ENCODE measurements at regions not wholly inside any gene's neighbourhood (a gene's known extent, or its start where the extent isn't known, plus 50 kb on each side); places are given as distances from the start of the nearest gene placed in this dataset.

GRCh38 chr2:240255165-240255491 is 114.7 kb upstream of the OTOS start:
- TF ChIP-seq CTCF (IDR thresholded peaks at IDR 0.05) (no peak), POLR2A (IDR thresholded peaks at IDR 0.05) (no peak)
